ENCODE measurements at regions not wholly inside any gene's neighbourhood (a gene's known extent, or its start where the extent isn't known, plus 50 kb on each side); places are given as distances from the start of the nearest gene placed in this dataset.

DNA sequence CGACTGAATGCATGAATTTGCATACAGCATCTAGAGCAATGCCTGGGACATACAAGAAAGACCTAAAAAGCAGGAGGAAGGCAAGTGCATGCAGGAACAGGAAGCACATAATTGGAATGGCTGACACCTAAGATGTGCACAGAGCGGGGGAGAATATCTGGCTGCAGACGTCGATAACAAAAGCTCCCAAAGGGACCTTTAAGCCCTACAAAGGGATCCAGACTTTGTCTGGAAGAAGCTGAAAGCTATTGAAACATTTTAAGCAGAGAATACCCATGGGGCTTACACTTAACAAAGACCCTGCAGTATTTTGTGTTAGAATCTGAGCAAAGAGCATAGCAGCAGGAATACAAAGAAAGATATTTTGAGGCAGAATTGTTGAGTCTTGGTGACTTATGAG, 107.4 kb upstream of the CLDN10 start:
- TF ChIP-seq, protein P1, sequence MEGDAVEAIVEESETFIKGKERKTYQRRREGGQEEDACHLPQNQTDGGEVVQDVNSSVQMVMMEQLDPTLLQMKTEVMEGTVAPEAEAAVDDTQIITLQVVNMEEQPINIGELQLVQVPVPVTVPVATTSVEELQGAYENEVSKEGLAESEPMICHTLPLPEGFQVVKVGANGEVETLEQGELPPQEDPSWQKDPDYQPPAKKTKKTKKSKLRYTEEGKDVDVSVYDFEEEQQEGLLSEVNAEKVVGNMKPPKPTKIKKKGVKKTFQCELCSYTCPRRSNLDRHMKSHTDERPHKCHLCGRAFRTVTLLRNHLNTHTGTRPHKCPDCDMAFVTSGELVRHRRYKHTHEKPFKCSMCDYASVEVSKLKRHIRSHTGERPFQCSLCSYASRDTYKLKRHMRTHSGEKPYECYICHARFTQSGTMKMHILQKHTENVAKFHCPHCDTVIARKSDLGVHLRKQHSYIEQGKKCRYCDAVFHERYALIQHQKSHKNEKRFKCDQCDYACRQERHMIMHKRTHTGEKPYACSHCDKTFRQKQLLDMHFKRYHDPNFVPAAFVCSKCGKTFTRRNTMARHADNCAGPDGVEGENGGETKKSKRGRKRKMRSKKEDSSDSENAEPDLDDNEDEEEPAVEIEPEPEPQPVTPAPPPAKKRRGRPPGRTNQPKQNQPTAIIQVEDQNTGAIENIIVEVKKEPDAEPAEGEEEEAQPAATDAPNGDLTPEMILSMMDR (IDR thresholded peaks at IDR 0.05): no peak
- TF ChIP-seq POLR2A (IDR thresholded peaks at IDR 0.05): no peak
